H1 (cell line): ENCODE measurements at regions not wholly inside any gene's neighbourhood (a gene's known extent, or its start where the extent isn't known, plus 50 kb on each side); places are given as distances from the start of the nearest gene placed in this dataset.

Experiments
- CTCF ChIA-PET: fragments of 300-600 bp; sonication (Branson Sonifier 250); formaldehyde crosslinking; loops from one replicate; lab custom pipeline; 2021; ENCODE audit not compliant: partially characterized antibody; lab: Charles Lee
- POLR2A ChIA-PET: fragments of 300-600 bp; sonication (Branson Sonifier 250); formaldehyde crosslinking; loops from one replicate; lab custom pipeline; 2021; ENCODE audit warnings: inconsistent platforms; ENCODE audit not compliant: partially characterized antibody; lab: Charles Lee
- DNase-seq, 2 experiments: peaks; one replicate each; pipeline versions ENCODE4 v3.0.0 to v3.0.0-alpha.2; 2010 to 2022; ENCODE audit warnings: low spot score in 2 of 2, low read depth in 1 of 2, mixed read lengths in 1 of 2
- FAIRE-seq: peaks from 2 replicates; lab custom pipeline; 2011; peaks lifted over from hg19 to GRCh38; lab: Jason Lieb, UNC
- H2AFZ ChIP-seq: 2 replicates; pipeline ENCODE4 v1.8.1; 2012; ENCODE audit warnings: low read length, inconsistent platforms
- H2AK5ac ChIP-seq: 2 replicates; pipeline ENCODE4 v1.6.1; 2013; ENCODE audit warnings: low read depth, low read length
- H2BK120ac ChIP-seq: replicated peaks from 2 replicates; pipeline ENCODE3; 2013; ENCODE audit warnings: low read depth, low read length, inconsistent platforms
- H2BK12ac ChIP-seq: 2 replicates; pipeline ENCODE4 v1.6.1; 2013; ENCODE audit warnings: low read depth, low read length
- H2BK15ac ChIP-seq: 2 replicates; pipeline ENCODE4 v1.6.1; 2013; ENCODE audit warnings: low read length
- H2BK20ac ChIP-seq: 2 replicates; pipeline ENCODE4 v1.6.1; 2013; ENCODE audit warnings: low read length
- H2BK5ac ChIP-seq: 2 replicates; pipeline ENCODE4 v1.6.1; 2013; ENCODE audit warnings: low read depth, low read length
- H3K14ac ChIP-seq: 2 replicates; pipeline ENCODE4 v1.6.1; 2013; ENCODE audit warnings: inconsistent platforms; ENCODE audit not compliant: insufficient read length
- H3K18ac ChIP-seq: 2 replicates; pipeline ENCODE4 v1.6.1; 2013; ENCODE audit warnings: low read length; ENCODE audit errors: extremely low read depth
- H3K23ac ChIP-seq: 2 replicates; pipeline ENCODE4 v1.6.1; 2013; ENCODE audit warnings: inconsistent platforms; ENCODE audit not compliant: insufficient read length
- H3K23me2 ChIP-seq: 2 replicates; pipeline ENCODE4 v1.6.1; 2013; ENCODE audit warnings: low read depth, low read length
- H3K27ac ChIP-seq: 2 replicates; pipeline ENCODE4 v1.6.1; 2011; ENCODE audit warnings: low read depth, low read length, inconsistent platforms
- H3K27me3 ChIP-seq, 4 experiments: replicated peaks in 1 of 4; 1 replicate in 1 of 4; 2 replicates in 3 of 4; pipeline versions ENCODE4 v1.6.1 to v1.8.1; 2011 to 2013; ENCODE audit warnings: low read length in 3 of 4, mild to moderate bottlenecking in 3 of 4, inconsistent platforms in 2 of 4, mixed read lengths in 2 of 4, moderate library complexity in 1 of 4; ENCODE audit not compliant: control insufficient read depth in 3 of 4, insufficient read depth in 3 of 4; ENCODE audit errors: extremely low read depth in 1 of 4
- H3K36me3 ChIP-seq, 4 experiments: 2 replicates each; pipeline versions ENCODE4 v1.6.1 to v1.8.1; 2011 to 2013; ENCODE audit warnings: mild to moderate bottlenecking in 4 of 4, low read length in 3 of 4, moderate library complexity in 2 of 4, control low read depth in 1 of 4, inconsistent platforms in 1 of 4; ENCODE audit not compliant: insufficient read depth in 4 of 4, control insufficient read depth in 2 of 4
- H3K4ac ChIP-seq: replicated peaks from 2 replicates; pipeline ENCODE3; 2013; ENCODE audit warnings: low read length, low read depth, mixed read lengths, inconsistent platforms; ENCODE audit not compliant: insufficient read length
- H3K4me1 ChIP-seq, 4 experiments: replicated peaks in 1 of 4; 1 replicate in 1 of 4; 2 replicates in 3 of 4; pipeline versions ENCODE4 v1.6.1 to v1.8.1; 2011 to 2013; ENCODE audit warnings: low read length in 3 of 4, inconsistent platforms in 2 of 4, mixed read lengths in 1 of 4; ENCODE audit not compliant: insufficient read depth in 4 of 4, control insufficient read depth in 3 of 4
- H3K4me2 ChIP-seq, 2 experiments: 2 replicates each; pipeline versions ENCODE4 v1.6.1 to v1.8.1; 2011 to 2013; ENCODE audit warnings: low read depth in 2 of 2, low read length in 2 of 2, control low read depth in 1 of 2, inconsistent platforms in 1 of 2, mild to moderate bottlenecking in 1 of 2; ENCODE audit not compliant: insufficient read depth in 1 of 2
- H3K4me3 ChIP-seq, 4 experiments: fragments of 200-600, 300-600 bp in 1 of 4; sonication (generic), shearing (Covaris generic), sonication (Bioruptor Twin) in 1 of 4; 2 replicates each; pipeline versions ENCODE4 v1.5.1 to v1.8.1; 2011 to 2016; ENCODE audit warnings: low read length in 4 of 4, low read depth in 3 of 4, control low read depth in 2 of 4, inconsistent platforms in 2 of 4, mild to moderate bottlenecking in 2 of 4, mixed read lengths in 1 of 4, moderate library complexity in 1 of 4; ENCODE audit not compliant: insufficient read depth in 2 of 4; ENCODE audit errors: extremely low read depth in 1 of 4
- H3K56ac ChIP-seq: replicated peaks from 2 replicates; pipeline ENCODE3; 2013; ENCODE audit warnings: low read depth, mild to moderate bottlenecking, mixed read lengths, low read length, inconsistent platforms; ENCODE audit not compliant: insufficient read length
- H3K79me1 ChIP-seq: 2 replicates; pipeline ENCODE4 v1.6.1; 2013; ENCODE audit warnings: low read depth, low read length, control low read depth
- H3K79me2 ChIP-seq, 2 experiments: 2 replicates each; pipeline versions ENCODE4 v1.6.1 to v1.8.1; 2012 to 2013; ENCODE audit warnings: low read length in 2 of 2, mild to moderate bottlenecking in 2 of 2, inconsistent platforms in 1 of 2; ENCODE audit not compliant: insufficient read depth in 2 of 2, control insufficient read depth in 1 of 2
- H3K9ac ChIP-seq, 4 experiments: replicated peaks in 1 of 4; 1 replicate in 1 of 4; 2 replicates in 3 of 4; pipeline versions ENCODE4 v1.6.1 to v1.8.1; 2011 to 2013; ENCODE audit warnings: low read depth in 3 of 4, low read length in 3 of 4, control low read depth in 2 of 4, mild to moderate bottlenecking in 2 of 4, moderate library complexity in 2 of 4, inconsistent platforms in 1 of 4; ENCODE audit errors: extremely low read depth in 1 of 4
- H3K9me3 ChIP-seq, 2 experiments: 2 replicates each; pipeline versions ENCODE4 v1.6.1 to v1.8.1; 2012 to 2013; ENCODE audit warnings: mild to moderate bottlenecking in 2 of 2, moderate library complexity in 2 of 2, control low read depth in 1 of 2, inconsistent platforms in 1 of 2, low read depth in 1 of 2, low read length in 1 of 2, mixed read lengths in 1 of 2; ENCODE audit not compliant: insufficient read depth in 2 of 2
- H4K20me1 ChIP-seq, 2 experiments: replicated peaks in 1 of 2; 2 replicates each; pipeline versions ENCODE3 to v1.8.1; 2011 to 2013; ENCODE audit warnings: inconsistent platforms in 2 of 2, low read length in 2 of 2, mild to moderate bottlenecking in 1 of 2; ENCODE audit not compliant: insufficient read depth in 2 of 2, control insufficient read depth in 1 of 2
- H4K5ac ChIP-seq: 2 replicates; pipeline ENCODE4 v1.6.1; 2013; ENCODE audit warnings: low read length, low read depth, mixed read lengths, inconsistent platforms; ENCODE audit not compliant: insufficient read length
- H4K8ac ChIP-seq: 2 replicates; pipeline ENCODE4 v1.8.0; 2013; ENCODE audit warnings: mild to moderate bottlenecking, moderate library complexity, low read length, inconsistent platforms; ENCODE audit not compliant: insufficient read depth; ENCODE audit errors: extremely low read depth
- H4K91ac ChIP-seq: replicated peaks from 2 replicates; pipeline ENCODE3; 2013; ENCODE audit warnings: low read length, mixed read lengths, inconsistent platforms; ENCODE audit not compliant: insufficient read length
- CBX5 ChIP-seq: fragments of 300-800, 300-1000 bp; sonication (generic); IDR thresholded peaks from 2 replicates; pipeline ENCODE4 v1.7.1; 2016; ENCODE audit warnings: antibody characterized with exemption, low read length, low read depth
- CHD2 ChIP-seq: IDR thresholded peaks from 2 replicates; pipeline ENCODE4 v1.6.1; 2012; ENCODE audit warnings: low read length, improper control_type of control experiment
- EP300 ChIP-seq, 2 experiments: IDR thresholded peaks; 1 replicate in 1 of 2; 2 replicates in 1 of 2; pipeline ENCODE4 v1.6.1; 2011 to 2012; ENCODE audit warnings: low read depth in 2 of 2, low read length in 2 of 2, mild to moderate bottlenecking in 2 of 2, borderline replicate concordance in 1 of 2, inconsistent platforms in 1 of 2, moderate library complexity in 1 of 2
- JUND ChIP-seq: IDR thresholded peaks from 2 replicates; pipeline ENCODE4 v1.6.1; 2011; ENCODE audit warnings: mild to moderate bottlenecking, improper control_type of control experiment, low read length
- KDM1A ChIP-seq: fragments of 200-600, 300-600 bp; sonication (generic); IDR thresholded peaks from 2 replicates; pipeline ENCODE4 v1.7.1; 2016; ENCODE audit warnings: mild to moderate bottlenecking, low read length, borderline replicate concordance
- PHF8 ChIP-seq: fragments of 200-600 bp; sonication (generic); conservative IDR thresholded peaks from 2 replicates; pipeline ENCODE4 v1.7.1; 2012; ENCODE audit warnings: low read depth, mild to moderate bottlenecking, inconsistent platforms, low read length, moderate library complexity
- POLR2A ChIP-seq, 2 experiments: IDR thresholded peaks; 1 replicate in 1 of 2; 2 replicates in 1 of 2; pipeline ENCODE4 v1.6.1; 2011; ENCODE audit warnings: low read depth in 2 of 2, low read length in 2 of 2, mild to moderate bottlenecking in 2 of 2; ENCODE audit errors: control extremely low read depth in 1 of 2
- POU5F1 ChIP-seq: IDR thresholded peaks from 2 replicates; pipeline ENCODE4 v1.6.1; 2011; ENCODE audit warnings: low read depth, mild to moderate bottlenecking, low read length, moderate library complexity
- RFX5 ChIP-seq: IDR thresholded peaks from 2 replicates; pipeline ENCODE4 v1.6.1; 2011; ENCODE audit warnings: low read depth, low read length, improper control_type of control experiment, borderline replicate concordance
- RXRA ChIP-seq: IDR thresholded peaks from 2 replicates; pipeline ENCODE4 v1.6.1; 2011; ENCODE audit warnings: low read depth, mild to moderate bottlenecking, low read length, moderate library complexity; ENCODE audit not compliant: insufficient read depth
- SP4 ChIP-seq: IDR thresholded peaks from 2 replicates; pipeline ENCODE4 v1.6.1; 2012; ENCODE audit warnings: low read length, inconsistent platforms
- USF2 ChIP-seq: IDR thresholded peaks from 2 replicates; pipeline ENCODE4 v1.6.1; 2011; ENCODE audit warnings: low read length, improper control_type of control experiment
- YY1 ChIP-seq: IDR thresholded peaks from 2 replicates; pipeline ENCODE4 v1.6.1; 2011; ENCODE audit warnings: low read depth, mild to moderate bottlenecking, low read length
- WGBS, 2 experiments: shearing (Covaris generic) in 1 of 2; methylation state at CpG; one replicate each; pipeline versions ENCODE4 v1.1.6 to v1.1.7; 2013 to 2015; ENCODE audit warnings: low lambda C conversion rate in 2 of 2, mixed read lengths in 2 of 2, inconsistent platforms in 1 of 2, low coverage in 1 of 2, missing lambda C conversion rate in 1 of 2; ENCODE audit not compliant: insufficient replicate concordance in 2 of 2, insufficient coverage in 1 of 2, insufficient read length in 1 of 2; ENCODE audit errors: extremely low coverage in 1 of 2, missing lambda C conversion rate in 1 of 2; 5-methylcytosine and 5-hydroxymethylcytosine counted together

- FAIRE-seq = no peak
Measured at GRCh38 chr10:28169525-28169924, 133.3 kb downstream of the MPP7 start.

More at GRCh38 chr10:28169525-28169924, 133.3 kb downstream of the MPP7 start:
- Histone ChIP-seq H3K4me3 (no peak overlapping the region), H3K18ac (no peak overlapping the region), H3K23ac (no peak overlapping the region), H2BK12ac (no peak overlapping the region), H4K8ac (no peak overlapping the region), H2BK5ac (no peak overlapping the region), H3K23me2 (no peaks in the 10 kb centered on the region), H3K27me3 (no peaks in the 10 kb centered on the region), H3K79me1 (no peaks in the 10 kb centered on the region), H3K36me3 (no peaks in the 10 kb centered on the region), H3K79me2 (no peaks in the 10 kb centered on the region), H2AK5ac (no peak overlapping the region), H2AFZ (no peak overlapping the region), H2BK20ac (no peak overlapping the region), H3K14ac (no peak overlapping the region), H4K5ac (no peak overlapping the region), H2BK120ac (no peak overlapping the region), H3K4me2 (no peak overlapping the region), H3K9me3 (no peaks in the 10 kb centered on the region), H2BK15ac (no peak overlapping the region), H3K4me1 (no peaks in the 10 kb centered on the region), H3K4ac (no peak overlapping the region), H3K9ac (no peak overlapping the region), H3K27ac (no peak overlapping the region), H3K56ac (no peak overlapping the region), H4K91ac (no peak overlapping the region), H4K20me1 (no peaks in the 10 kb centered on the region)
- no peak for DNase-seq
- POLR2A ChIA-PET = interaction anchor here (0.6 kb wide), 1 partner anchor 383 kb away, joined by 3 read pairs; no protein-coding TSS in a partner anchor
- CTCF ChIA-PET = interaction anchor here (0.7 to 1.1 kb wide), 3 partner anchors 210 to 377 kb away, joined by 3 to 4 read pairs (median 3); no protein-coding TSS in a partner anchor
- TF ChIP-seq POLR2A (IDR thresholded peaks at IDR 0.05; ENCODE audit: control extremely low read depth in 1 of 2, low read depth in 2 of 2, low read length in 2 of 2) (no peak), CHD2 (no peak), USF2 (no peak), RXRA (no peak), YY1 (no peak), KDM1A (no peak), CBX5 (no peak), POU5F1 (no peak), EP300 (IDR thresholded peaks at IDR 0.05; ENCODE audit: borderline replicate concordance in 1 of 2, low read depth in 2 of 2, low read length in 2 of 2) (no peak), SP4 (no peak), RFX5 (no peak), JUND (no peak), PHF8 (no peak)
- WGBS, 2 experiments = 98% methylated on average over 2 of the region's 2 CpGs; no CpG with 5 or more reads in 1 of the 2 experiments
